ENCODE measurements at regions not wholly inside any gene's neighbourhood (a gene's known extent, or its start where the extent isn't known, plus 50 kb on each side); places are given as distances from the start of the nearest gene placed in this dataset.

DNA sequence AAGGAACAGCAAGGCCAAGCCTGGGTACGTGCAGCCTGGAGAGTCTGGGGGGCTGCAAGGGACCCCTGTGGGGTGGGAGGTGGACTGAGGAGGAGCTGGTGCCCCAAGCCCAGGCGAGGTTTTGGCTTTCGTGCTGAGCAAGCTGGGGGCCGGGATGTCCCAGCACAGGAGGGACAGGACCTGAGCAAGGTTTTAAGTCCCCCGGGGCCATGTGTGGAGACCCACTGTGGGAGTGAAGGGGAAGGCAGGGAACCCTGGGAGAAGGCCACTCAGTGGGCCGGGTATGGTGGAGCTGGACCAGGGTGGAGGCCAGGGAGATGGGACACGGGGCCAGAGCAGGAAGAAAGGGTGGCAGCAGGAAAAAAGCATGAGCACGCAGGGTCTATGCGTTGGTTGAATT, 419.2 kb upstream of the SULF2 start:
- no peaks in the 10 kb centered on the region for H3K9me3 ChIP-seq (ENCODE audit: insufficient read depth, low read depth)
- H3K27ac ChIP-seq, result no peak overlapping the region
- BruUV-seq (replicated peaks), result no TSS peak
- intact Hi-C loops (cut with micrococcal nuclease; ENCODE audit: unreplicated experiment), result no loop called here
- TF ChIP-seq, protein P1, sequence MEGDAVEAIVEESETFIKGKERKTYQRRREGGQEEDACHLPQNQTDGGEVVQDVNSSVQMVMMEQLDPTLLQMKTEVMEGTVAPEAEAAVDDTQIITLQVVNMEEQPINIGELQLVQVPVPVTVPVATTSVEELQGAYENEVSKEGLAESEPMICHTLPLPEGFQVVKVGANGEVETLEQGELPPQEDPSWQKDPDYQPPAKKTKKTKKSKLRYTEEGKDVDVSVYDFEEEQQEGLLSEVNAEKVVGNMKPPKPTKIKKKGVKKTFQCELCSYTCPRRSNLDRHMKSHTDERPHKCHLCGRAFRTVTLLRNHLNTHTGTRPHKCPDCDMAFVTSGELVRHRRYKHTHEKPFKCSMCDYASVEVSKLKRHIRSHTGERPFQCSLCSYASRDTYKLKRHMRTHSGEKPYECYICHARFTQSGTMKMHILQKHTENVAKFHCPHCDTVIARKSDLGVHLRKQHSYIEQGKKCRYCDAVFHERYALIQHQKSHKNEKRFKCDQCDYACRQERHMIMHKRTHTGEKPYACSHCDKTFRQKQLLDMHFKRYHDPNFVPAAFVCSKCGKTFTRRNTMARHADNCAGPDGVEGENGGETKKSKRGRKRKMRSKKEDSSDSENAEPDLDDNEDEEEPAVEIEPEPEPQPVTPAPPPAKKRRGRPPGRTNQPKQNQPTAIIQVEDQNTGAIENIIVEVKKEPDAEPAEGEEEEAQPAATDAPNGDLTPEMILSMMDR (conservative IDR thresholded peaks at IDR 0.05), result no peak
- no peak for TF ChIP-seq EZH2 (IDR thresholded peaks at IDR 0.05; ENCODE audit: low read depth)
- H3K4me3 ChIP-seq, result no peak overlapping the region
- ChIA-PET CTCF (no interaction called here), POLR2A (ENCODE audit: unreplicated experiment) (no interaction called here)
- H3K9me2 ChIP-seq (ENCODE audit: insufficient read depth), result no peaks in the 10 kb centered on the region
- no peaks in the 10 kb centered on the region for H4K20me1 ChIP-seq (ENCODE audit: insufficient read depth)
- no peaks in the 10 kb centered on the region for H3K79me2 ChIP-seq (ENCODE audit: low read depth)
- H3K36me3 ChIP-seq (ENCODE audit: low read depth), result no peaks in the 10 kb centered on the region
- H3K27me3 ChIP-seq (ENCODE audit: insufficient read depth, low read depth), result no peaks in the 10 kb centered on the region
- DNase-seq, result no peak
- H2AFZ ChIP-seq, result no peak overlapping the region
- H3K4me2 ChIP-seq, result no peak overlapping the region
- no peaks in the 10 kb centered on the region; the same call in 1 of the 2 replicates for H3F3A ChIP-seq (ENCODE audit: insufficient read depth, low read depth)
- peaks cover 12% of the 10 kb centered on the region; the same call in 1 of the 2 replicates for H3K4me1 ChIP-seq (replicated peaks; ENCODE audit: insufficient read depth)

DNA sequence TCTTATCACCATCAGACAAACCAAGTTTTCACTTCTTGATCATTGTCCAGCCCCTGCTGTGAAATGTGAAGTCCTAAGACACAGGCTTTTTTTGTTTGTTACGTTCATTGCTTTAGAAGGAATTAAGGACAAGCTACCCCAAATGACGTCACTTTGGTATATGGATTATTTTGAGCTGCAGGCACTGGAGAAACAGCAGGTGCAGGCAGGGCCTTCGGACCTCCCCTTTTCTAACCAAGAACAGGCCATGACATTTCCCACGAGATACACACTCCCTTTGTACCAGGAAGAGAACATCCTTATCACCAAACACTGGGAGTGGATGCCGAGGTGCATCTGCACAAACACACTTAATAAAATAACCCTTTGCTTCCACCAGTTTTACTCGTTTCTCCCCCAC, 418.0 kb upstream of the SULF2 start:
- H2AFZ ChIP-seq, result no peak overlapping the region
- H3F3A ChIP-seq (ENCODE audit: insufficient read depth, low read depth), result no peaks in the 10 kb centered on the region
- intact Hi-C loops (cut with micrococcal nuclease; ENCODE audit: unreplicated experiment), result no loop called here
- BruUV-seq (replicated peaks), result no TSS peak
- no peaks in the 10 kb centered on the region for H3K79me2 ChIP-seq (ENCODE audit: low read depth)
- ChIA-PET CTCF (no interaction called here), POLR2A (ENCODE audit: unreplicated experiment) (interaction anchor here (0.6 kb wide), 1 partner anchor 22 kb away, joined by 3 read pairs; no protein-coding TSS in a partner anchor)
- no peaks in the 10 kb centered on the region for H3K27me3 ChIP-seq (ENCODE audit: insufficient read depth, low read depth)
- no peak overlapping the region for H3K27ac ChIP-seq
- H3K9me3 ChIP-seq (ENCODE audit: insufficient read depth, low read depth), result no peaks in the 10 kb centered on the region
- no peaks in the 10 kb centered on the region for H3K9me2 ChIP-seq (ENCODE audit: insufficient read depth)
- H3K4me1 ChIP-seq (replicated peaks; ENCODE audit: insufficient read depth), result no peaks in the 10 kb centered on the region
- no peak overlapping the region for H3K4me3 ChIP-seq
- no peak for TF ChIP-seq EZH2 (IDR thresholded peaks at IDR 0.05; ENCODE audit: low read depth)
- TF ChIP-seq, protein P1 (conservative IDR thresholded peaks at IDR 0.05), result no peak
- no peaks in the 10 kb centered on the region for H3K36me3 ChIP-seq (ENCODE audit: low read depth)
- no peaks in the 10 kb centered on the region for H4K20me1 ChIP-seq (ENCODE audit: insufficient read depth)
- no peak overlapping the region for H3K4me2 ChIP-seq
- no peak for DNase-seq

DNA sequence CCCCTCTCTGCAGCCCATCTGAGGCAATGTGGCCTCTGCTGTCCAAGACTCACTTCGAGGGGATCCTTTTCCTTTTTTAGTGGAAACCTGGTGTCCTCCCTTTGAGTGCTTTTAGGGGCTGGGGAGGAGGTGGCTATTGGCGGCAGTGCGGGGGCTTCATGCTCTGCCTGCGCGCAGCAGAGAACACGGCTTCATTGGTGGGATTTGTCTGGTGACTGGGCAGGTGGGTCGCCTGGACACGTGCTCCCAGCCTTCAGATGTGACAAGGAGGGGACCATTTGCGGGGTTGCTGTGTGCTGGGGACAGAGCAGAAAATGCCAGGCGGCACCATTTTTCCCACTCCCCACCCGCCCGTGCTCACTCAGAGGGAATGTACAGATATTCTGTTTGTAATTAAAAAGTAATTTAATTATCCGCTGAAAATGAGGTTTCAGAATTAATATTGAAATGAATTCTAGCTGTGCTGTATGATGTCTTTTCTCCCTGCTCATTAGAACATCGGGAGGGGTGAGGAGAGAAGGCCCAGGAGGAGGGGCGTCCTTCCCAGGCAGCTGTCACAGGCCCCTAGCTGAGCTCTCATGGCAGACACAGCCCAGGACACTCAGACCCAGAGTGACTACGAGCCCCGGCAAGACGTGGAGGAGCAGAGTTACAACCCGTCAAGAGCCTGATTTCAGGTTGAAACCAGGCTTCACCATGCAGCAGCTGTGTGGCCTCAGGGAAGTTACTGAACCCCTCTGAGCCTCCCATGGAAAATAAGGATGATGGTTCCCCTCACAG, 417.2 kb upstream of the SULF2 start:
- POLR2A ChIA-PET (ENCODE audit: unreplicated experiment), result no interaction called here
- no peak overlapping the region for H2AFZ ChIP-seq
- DNase-seq, result no peak
- H3K36me3 ChIP-seq (ENCODE audit: low read depth), result no peaks in the 10 kb centered on the region
- no peak overlapping the region for H3K4me2 ChIP-seq
- no peaks in the 10 kb centered on the region for H3K27me3 ChIP-seq (ENCODE audit: insufficient read depth, low read depth)
- H3K9me2 ChIP-seq (ENCODE audit: insufficient read depth), result no peaks in the 10 kb centered on the region
- no peaks in the 10 kb centered on the region for H4K20me1 ChIP-seq (ENCODE audit: insufficient read depth)
- H3K27ac ChIP-seq, result no peak overlapping the region
- H3K4me1 ChIP-seq (replicated peaks; ENCODE audit: insufficient read depth), result no peaks in the 10 kb centered on the region
- no peaks in the 10 kb centered on the region for H3K79me2 ChIP-seq (ENCODE audit: low read depth)
- CTCF ChIA-PET, result interaction anchor here (0.5 kb wide), 1 partner anchor 313 kb away, joined by 4 read pairs; no protein-coding TSS in a partner anchor
- no peaks in the 10 kb centered on the region for H3K9me3 ChIP-seq (ENCODE audit: insufficient read depth, low read depth)
- H3K4me3 ChIP-seq, result no peak overlapping the region
- TF ChIP-seq, protein P1 (conservative IDR thresholded peaks at IDR 0.05), result no peak
- intact Hi-C loops (cut with micrococcal nuclease; ENCODE audit: unreplicated experiment), result no loop called here
- no peaks in the 10 kb centered on the region for H3F3A ChIP-seq (ENCODE audit: insufficient read depth, low read depth)
- BruUV-seq (replicated peaks), result no TSS peak
